ENCODE measurements at regions not wholly inside any gene's neighbourhood (a gene's known extent, or its start where the extent isn't known, plus 50 kb on each side); places are given as distances from the start of the nearest gene placed in this dataset.

- TF ChIP-seq CTCF (IDR thresholded peaks at IDR 0.05) (no peak), POLR2AphosphoS5 (IDR thresholded peaks at IDR 0.05) (no peak), POLR2A (IDR thresholded peaks at IDR 0.05) (no peak)
Measured at GRCh38 chr14:101469382-101470247, 91.7 kb upstream of the DIO3 start.
